ENCODE measurements at regions not wholly inside any gene's neighbourhood (a gene's known extent, or its start where the extent isn't known, plus 50 kb on each side); places are given as distances from the start of the nearest gene placed in this dataset.

DNA sequence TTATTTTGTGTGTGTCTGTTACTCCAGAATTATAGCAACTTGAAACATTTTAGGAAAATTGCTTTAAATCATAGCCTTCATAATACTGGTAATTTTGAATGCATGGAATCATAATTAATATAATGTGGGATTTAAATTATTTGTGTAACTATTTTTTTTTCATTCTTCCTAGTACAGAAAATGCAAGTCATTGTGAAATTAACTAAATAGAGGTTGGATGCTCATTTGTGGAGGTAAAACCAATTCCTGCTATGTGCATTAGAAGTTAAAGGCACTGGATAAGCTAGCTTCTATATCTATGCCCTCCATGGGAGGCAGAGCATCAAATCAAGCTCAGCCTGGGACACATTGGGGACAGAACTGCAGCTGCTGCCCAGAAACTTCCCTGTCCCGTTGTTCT is 1048.5 kb upstream of the PABPC4L start:
- ATAC-seq (no peak), DNase-seq (ENCODE audit: low read depth in 1 of 2, low spot score in 1 of 2) (no peak), FAIRE-seq (no peak)
- TF ChIP-seq JUN (IDR thresholded peaks at IDR 0.05) (no peak), NFE2L2 (conservative IDR thresholded peaks at IDR 0.05; ENCODE audit: low read length) (peak; percentile 39)
- no peak overlapping the region for H3K4me3 ChIP-seq
- ChIA-PET POLR2A (no interaction called here), CTCF (no interaction called here)
- 7% methylated on average over 1 of the region's 1 CpG for WGBS (ENCODE audit: missing lambda C conversion rate)
- H3K4me1 ChIP-seq: no peaks in the 10 kb centered on the region
- H3K4me2 ChIP-seq: no peak overlapping the region
- no peak overlapping the region for H3K27ac ChIP-seq
- H3K9me3 ChIP-seq: no peaks in the 10 kb centered on the region

- H3K27ac ChIP-seq: no peak overlapping the region
- CTCF ChIA-PET: no interaction called here
- TF ChIP-seq BHLHE40 (IDR thresholded peaks at IDR 0.05; ENCODE audit: low read depth, low read length): no peak
- no peak for TF ChIP-seq PBX3 (IDR thresholded peaks at IDR 0.05)
- no peak for TF ChIP-seq ZFP36 (IDR thresholded peaks at IDR 0.05; ENCODE audit: borderline replicate concordance, partially characterized antibody)
- no peak for TF ChIP-seq HOXB5 (CRISPR knock-in tag; IDR thresholded peaks at IDR 0.05)
- TF ChIP-seq, protein P1, sequence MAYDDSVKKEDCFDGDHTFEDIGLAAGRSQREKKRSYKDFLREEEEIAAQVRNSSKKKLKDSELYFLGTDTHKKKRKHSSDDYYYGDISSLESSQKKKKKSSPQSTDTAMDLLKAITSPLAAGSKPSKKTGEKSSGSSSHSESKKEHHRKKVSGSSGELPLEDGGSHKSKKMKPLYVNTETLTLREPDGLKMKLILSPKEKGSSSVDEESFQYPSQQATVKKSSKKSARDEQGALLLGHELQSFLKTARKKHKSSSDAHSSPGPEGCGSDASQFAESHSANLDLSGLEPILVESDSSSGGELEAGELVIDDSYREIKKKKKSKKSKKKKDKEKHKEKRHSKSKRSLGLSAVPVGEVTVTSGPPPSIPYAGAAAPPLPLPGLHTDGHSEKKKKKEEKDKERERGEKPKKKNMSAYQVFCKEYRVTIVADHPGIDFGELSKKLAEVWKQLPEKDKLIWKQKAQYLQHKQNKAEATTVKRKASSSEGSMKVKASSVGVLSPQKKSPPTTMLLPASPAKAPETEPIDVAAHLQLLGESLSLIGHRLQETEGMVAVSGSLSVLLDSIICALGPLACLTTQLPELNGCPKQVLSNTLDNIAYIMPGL (CRISPR knock-in tag; IDR thresholded peaks at IDR 0.05; ENCODE audit: borderline replicate concordance): no peak
- TF ChIP-seq HDAC2 (IDR thresholded peaks at IDR 0.05): no peak
- TF ChIP-seq POLR2A (IDR thresholded peaks at IDR 0.05; ENCODE audit: low read length): no peak
- TF ChIP-seq FOXS1 (CRISPR knock-in tag; IDR thresholded peaks at IDR 0.05): no peak
- no peak for TF ChIP-seq RCOR1 (IDR thresholded peaks at IDR 0.05; ENCODE audit: low read depth, low read length)
- TF ChIP-seq MAZ (IDR thresholded peaks at IDR 0.05; ENCODE audit: borderline replicate concordance, low read depth, low read length): no peak
- TF ChIP-seq, protein P2, sequence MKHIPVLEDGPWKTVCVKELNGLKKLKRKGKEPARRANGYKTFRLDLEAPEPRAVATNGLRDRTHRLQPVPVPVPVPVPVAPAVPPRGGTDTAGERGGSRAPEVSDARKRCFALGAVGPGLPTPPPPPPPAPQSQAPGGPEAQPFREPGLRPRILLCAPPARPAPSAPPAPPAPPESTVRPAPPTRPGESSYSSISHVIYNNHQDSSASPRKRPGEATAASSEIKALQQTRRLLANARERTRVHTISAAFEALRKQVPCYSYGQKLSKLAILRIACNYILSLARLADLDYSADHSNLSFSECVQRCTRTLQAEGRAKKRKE (CRISPR knock-in tag; IDR thresholded peaks at IDR 0.05; ENCODE audit: low read depth): no peak
- no peak for TF ChIP-seq FOSB (CRISPR knock-in tag; IDR thresholded peaks at IDR 0.05)
- no peak for TF ChIP-seq PHF8 (IDR thresholded peaks at IDR 0.05; ENCODE audit: borderline replicate concordance, low read depth)
- TF ChIP-seq CTCF (IDR thresholded peaks at IDR 0.05): no peak
- TF ChIP-seq CBX8 (IDR thresholded peaks at IDR 0.05): no peak
- no peak for TF ChIP-seq POLR2AphosphoS2 (conservative IDR thresholded peaks at IDR 0.05; ENCODE audit: low read length)
- no peak for TF ChIP-seq E2F6 (IDR thresholded peaks at IDR 0.05; ENCODE audit: borderline replicate concordance, low read depth)
- TF ChIP-seq REST (IDR thresholded peaks at IDR 0.05): no peak
- DNase-seq (ENCODE audit: low read depth in 1 of 2, low spot score in 1 of 2) (no peak), ATAC-seq (no peak), FAIRE-seq (no peak)
- 39% methylated on average over 5 of the region's 5 CpGs for WGBS (ENCODE audit: missing lambda C conversion rate)
- POLR2A ChIA-PET: no interaction called here
- no peak overlapping the region for H3K4me3 ChIP-seq
- no peak overlapping the region for H3K4me2 ChIP-seq
- no peaks in the 10 kb centered on the region for H3K9me3 ChIP-seq
- H3K4me1 ChIP-seq: no peaks in the 10 kb centered on the region
Observed at GRCh38 chr4:135249024-135249423, 1047.4 kb upstream of the PABPC4L start.

Data from A549 (cell line).